Activated CD8-positive, alpha-beta memory T cell treated with anti-CD3 and anti-CD28 coated beads for 36 hours (primary cell): ENCODE measurements at regions not wholly inside any gene's neighbourhood (a gene's known extent, or its start where the extent isn't known, plus 50 kb on each side); places are given as distances from the start of the nearest gene placed in this dataset.
"Not testable (repeated sequence)": the region's sequence is repeated elsewhere in the genome, so short reads cannot be mapped to it uniquely, and the experiment has no call there.

Source experiments
- CTCF ChIA-PET: fragments of 350-600 bp; sonication (Branson Sonifier 250); formaldehyde crosslinking; loops from one replicate; lab custom pipeline; 2021; ENCODE audit warnings: antibody characterized with exemption; lab: Charles Lee
- POLR2A ChIA-PET: fragments of 350-600 bp; sonication (Branson Sonifier 250); formaldehyde crosslinking; loops from one replicate; lab custom pipeline; 2021; ENCODE audit warnings: antibody characterized with exemption; lab: Charles Lee

DNA sequence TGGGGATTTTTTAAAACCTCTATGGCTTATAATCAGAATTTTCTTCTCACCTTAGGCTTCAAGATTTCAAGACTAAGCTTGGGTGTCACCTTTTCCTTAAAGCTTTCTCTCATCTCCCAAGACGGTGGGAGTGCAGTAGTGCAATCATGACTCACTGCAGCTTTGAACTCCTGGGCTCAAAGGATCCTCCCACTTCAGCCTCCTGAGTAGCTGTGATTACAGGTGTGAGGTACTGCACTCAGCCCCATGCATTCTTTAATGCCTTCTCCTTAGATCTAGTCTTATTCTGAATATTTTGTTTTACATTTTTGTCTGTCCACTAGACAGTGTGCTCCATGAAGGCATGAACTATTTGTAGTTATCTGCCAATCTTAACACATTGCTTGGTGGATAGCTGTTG, 55.7 kb upstream of the FAT3 start:
- ChIA-PET POLR2A (no interaction called here), CTCF (no interaction called here)

DNA sequence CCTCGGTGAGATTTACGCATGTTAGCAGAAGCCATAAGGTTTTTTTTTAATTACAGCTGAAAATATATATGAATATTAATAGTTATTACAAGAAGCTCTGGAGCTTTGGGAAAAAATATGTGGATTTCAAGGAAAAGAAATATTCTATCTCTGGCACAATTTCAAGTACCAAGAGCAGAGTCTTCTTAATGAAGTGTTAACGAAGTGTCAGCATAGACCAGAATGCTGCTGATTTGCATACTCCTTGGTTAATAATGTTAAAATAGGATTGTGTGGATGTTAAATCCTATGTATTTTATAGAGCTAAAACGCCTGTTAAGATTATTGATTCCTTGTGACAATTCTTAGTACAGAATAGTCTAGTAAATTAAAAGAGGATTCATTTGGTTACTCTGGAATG, 57.0 kb upstream of the FAT3 start:
- POLR2A ChIA-PET = no interaction called here
- CTCF ChIA-PET = no interaction called here

DNA sequence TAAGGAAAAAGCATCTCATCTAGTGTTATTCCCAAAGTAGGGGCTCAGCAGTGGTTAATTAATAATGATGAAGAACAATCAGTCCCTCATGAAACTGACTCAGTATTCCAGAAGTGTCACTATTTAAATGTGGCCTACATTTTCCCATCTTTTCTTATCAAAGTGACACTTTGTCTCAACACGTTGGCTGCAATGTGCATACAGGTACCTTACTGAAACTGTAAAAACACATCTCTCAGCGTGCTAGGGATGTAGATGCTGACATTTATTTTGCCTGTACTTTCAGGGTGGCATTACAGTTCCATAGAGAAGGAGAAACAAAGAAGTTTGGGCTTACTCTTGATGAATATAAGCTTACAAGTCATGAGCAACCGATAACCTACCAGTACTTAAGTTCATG, 58.3 kb upstream of the FAT3 start:
- ChIA-PET POLR2A (no interaction called here), CTCF (no interaction called here)

- ChIA-PET CTCF (no interaction called here), POLR2A (no interaction called here)
Measured at GRCh38 chr11:92163879-92164278, 60.7 kb upstream of the FAT3 start.

- POLR2A ChIA-PET = no interaction called here
Measured at GRCh38 chr11:92162776-92163175, 61.8 kb upstream of the FAT3 start.

GRCh38 chr11:92159931-92160330, 64.7 kb upstream of the FAT3 start:
- ChIA-PET CTCF (no interaction called here), POLR2A (no interaction called here)

More at GRCh38 chr11:92162776-92163175, 61.8 kb upstream of the FAT3 start:
- CTCF ChIA-PET = no interaction called here

GRCh38 chr11:92157390-92157789, 67.2 kb upstream of the FAT3 start:
- CTCF ChIA-PET, POLR2A ChIA-PET: not testable (repeated sequence)

GRCh38 chr11:92154611-92155010, 70.0 kb upstream of the FAT3 start:
- ChIA-PET POLR2A (no interaction called here), CTCF (no interaction called here)

DNA sequence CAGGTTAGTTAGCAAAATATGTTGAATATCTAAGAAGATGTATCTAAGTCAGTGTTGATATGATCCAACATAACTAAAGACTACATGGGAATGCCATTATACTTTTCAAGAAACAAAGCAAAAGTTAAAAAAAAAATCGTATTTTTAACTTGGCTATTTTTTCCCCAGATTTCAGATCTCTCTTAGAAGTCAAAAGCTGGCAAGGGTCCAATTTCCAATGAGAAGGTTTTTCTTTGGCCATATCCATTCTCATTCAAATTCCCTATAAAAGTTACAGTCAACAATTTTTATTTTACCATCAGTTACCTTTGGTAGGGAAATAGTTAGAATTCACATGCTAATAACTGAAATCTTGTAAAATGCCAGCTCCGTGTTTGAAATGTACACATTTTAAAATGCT, 70.5 kb upstream of the FAT3 start:
- POLR2A ChIA-PET = no interaction called here
- CTCF ChIA-PET = no interaction called here

GRCh38 chr11:92153542-92153941, 71.1 kb upstream of the FAT3 start:
- ChIA-PET POLR2A (no interaction called here), CTCF (interaction anchor here (1.2 kb wide), 1 partner anchor 10 kb away, joined by 3 read pairs; no protein-coding TSS in a partner anchor)

DNA sequence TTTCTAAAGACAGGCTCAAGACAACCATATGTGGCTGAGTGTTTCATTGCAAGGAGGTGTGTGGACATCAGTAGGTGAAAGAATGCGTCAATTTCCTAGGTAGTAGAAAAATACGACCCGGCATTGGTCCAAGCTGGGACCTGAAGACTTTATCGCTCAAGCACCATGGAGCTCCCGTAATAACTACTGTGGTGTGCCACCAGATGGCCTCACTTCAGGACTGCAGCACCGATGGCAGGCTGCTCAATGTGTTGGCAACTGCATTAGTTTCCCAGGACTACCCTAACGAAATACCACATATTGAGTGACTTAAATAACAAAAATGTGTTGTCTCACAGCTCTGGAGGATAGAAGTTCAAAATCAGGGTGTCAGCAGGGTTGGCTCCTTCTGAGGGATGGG, 72.4 kb upstream of the FAT3 start:
- CTCF ChIA-PET = no interaction called here
- POLR2A ChIA-PET = no interaction called here

DNA sequence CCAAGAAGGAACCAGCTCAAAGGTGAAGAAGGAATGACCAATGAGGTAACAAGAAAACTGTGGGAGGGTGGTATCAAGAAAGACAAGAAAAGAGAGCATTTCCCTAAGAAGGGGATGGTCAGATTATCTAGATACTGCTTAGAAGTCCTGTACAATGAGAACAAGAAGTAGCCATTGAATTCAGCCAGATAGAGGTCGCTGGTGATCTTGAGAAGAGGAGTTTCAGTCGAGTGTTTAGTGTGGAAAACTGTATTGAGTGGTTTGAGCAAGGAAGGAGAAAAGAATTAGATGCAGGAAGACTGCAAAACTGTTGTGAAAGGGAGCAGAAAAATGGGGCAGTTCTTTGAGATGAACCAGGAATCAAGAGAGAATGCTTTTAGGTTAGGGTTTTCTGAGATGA, 74.6 kb upstream of the FAT3 start:
- POLR2A ChIA-PET = no interaction called here

GRCh38 chr11:92141725-92142124, 82.9 kb upstream of the FAT3 start:
- POLR2A ChIA-PET = no interaction called here
- CTCF ChIA-PET = no interaction called here

More for the DNA sequence above, 74.6 kb upstream of the FAT3 start:
- CTCF ChIA-PET = no interaction called here

DNA sequence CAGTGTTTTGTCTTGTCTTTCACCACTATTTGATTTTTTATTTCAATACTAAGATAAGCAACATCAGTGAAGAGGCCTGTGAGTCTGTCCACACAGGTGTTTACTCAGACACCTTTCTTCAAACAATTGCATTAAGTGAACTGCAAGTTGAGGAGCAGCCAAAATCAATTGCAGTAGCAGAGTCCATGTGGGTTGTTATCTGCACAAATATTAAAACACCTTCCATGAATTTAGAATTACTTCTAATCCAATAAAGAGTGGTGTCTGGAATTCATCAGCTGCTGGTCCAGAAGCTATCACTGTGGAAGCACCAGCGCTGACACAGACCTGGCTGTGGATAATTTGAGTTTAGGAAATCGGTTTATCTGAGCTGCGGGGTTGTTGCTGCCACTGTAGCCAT, 83.5 kb upstream of the FAT3 start:
- ChIA-PET CTCF (no interaction called here), POLR2A (no interaction called here)

- POLR2A ChIA-PET = interaction anchor here (0.5 kb wide), 1 partner anchor 617 kb away, joined by 6 read pairs; no protein-coding TSS in a partner anchor
- CTCF ChIA-PET = no interaction called here
Measured at GRCh38 chr11:92140021-92140420, 84.6 kb upstream of the FAT3 start.

DNA sequence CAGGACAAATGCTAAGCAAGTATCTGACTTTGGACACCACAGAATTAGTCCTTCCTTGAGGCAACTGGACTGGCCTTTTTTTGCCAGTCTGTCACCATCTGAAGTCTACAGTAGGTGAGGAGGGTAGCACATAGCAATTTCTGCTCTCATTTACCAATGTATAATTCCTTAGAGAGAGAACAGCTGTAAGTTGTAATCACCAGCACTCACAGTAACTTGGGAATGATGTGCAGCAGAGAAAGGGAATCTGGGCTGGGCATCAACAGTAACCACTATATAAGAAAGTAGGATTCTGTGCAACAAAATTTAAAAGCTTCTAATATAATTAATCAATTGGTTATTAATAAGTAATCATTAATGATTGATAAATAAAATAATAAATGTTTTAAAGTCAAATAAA, 86.3 kb upstream of the FAT3 start:
- ChIA-PET CTCF (no interaction called here), POLR2A (interaction anchor here (0.6 kb wide), 1 partner anchor 1468 kb away, joined by 3 read pairs; no protein-coding TSS in a partner anchor)

GRCh38 chr11:92137747-92138146, 86.9 kb upstream of the FAT3 start:
- ChIA-PET CTCF (no interaction called here), POLR2A (no interaction called here)

DNA sequence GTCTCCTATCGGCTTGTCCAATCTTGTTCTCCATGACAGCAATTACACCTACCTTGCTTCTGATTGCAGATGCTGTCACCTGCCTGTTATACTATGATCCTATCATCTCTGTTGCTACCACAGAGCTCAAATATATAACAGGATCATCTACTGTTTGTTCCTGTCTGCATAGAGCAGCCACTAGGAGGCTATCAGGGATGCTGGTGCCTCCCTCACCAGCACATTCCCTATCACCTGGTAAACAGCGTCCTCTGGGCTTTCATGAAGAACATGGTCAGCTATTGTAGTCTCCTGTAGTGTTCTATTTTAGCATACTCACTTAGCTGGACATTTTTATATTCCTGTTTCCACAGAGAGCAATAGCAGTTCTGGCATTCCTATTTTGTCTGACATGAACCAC, 87.8 kb upstream of the FAT3 start:
- CTCF ChIA-PET = no interaction called here
- POLR2A ChIA-PET = no interaction called here

DNA sequence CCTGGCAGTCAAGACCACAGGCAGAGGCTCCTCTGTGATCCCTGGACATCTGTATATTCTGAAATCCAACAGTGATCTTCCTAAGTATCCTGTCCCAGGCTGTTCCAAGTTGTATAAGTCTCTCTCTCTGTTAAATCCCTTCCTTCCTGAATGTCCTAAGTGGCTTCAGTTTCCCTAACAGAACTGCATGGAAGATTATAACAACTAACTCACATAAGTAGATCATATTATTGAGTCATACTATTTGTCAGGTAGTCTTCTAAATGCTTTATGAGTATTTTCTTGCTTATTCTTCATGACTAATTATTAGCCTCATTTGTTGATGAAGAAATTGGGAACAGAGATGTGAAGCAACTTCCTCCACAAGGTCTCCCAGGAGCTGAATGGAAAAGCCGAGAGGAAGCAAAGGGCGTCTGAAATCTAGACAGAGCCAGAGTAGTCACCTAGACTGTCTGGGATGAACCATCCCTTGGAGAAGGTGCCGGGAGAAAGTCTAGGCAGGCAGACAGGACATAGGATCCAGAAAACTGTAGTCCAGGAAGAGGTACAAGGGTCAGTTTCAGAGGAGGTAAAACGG, 93.2 kb upstream of the FAT3 start:
- POLR2A ChIA-PET = no interaction called here
- CTCF ChIA-PET = no interaction called here

DNA sequence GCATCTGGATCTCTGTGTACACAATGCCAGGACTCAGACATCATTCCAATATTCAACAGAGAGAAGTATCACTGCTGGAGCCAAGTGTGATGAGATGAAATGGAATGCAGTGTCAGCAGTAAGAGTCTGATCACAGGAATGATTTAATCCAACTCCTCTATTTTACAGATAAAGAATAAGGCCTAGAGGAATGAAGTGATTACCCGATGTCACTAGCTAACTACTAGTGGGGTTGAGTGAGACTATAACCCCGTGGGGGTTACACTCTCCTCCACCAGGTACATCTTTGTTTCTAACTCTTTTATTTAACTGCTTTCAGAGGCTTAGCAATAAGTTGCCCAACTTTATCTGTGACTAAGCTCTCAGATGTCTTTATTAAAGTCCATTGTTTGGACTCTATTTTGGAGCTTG, 94.2 kb upstream of the FAT3 start:
- CTCF ChIA-PET = no interaction called here
- POLR2A ChIA-PET = no interaction called here

- POLR2A ChIA-PET = no interaction called here
- CTCF ChIA-PET = no interaction called here
Measured at GRCh38 chr11:92129811-92130210, 94.8 kb upstream of the FAT3 start.

- ChIA-PET POLR2A (no interaction called here), CTCF (no interaction called here)
Measured at GRCh38 chr11:92128026-92128425, 96.6 kb upstream of the FAT3 start.
